Panc1 (cell line): ENCODE measurements at regions not wholly inside any gene's neighbourhood (a gene's known extent, or its start where the extent isn't known, plus 50 kb on each side); places are given as distances from the start of the nearest gene placed in this dataset.
"Not testable (repeated sequence)": the region's sequence is repeated elsewhere in the genome, so short reads cannot be mapped to it uniquely, and the experiment has no call there.

Experiments used
- ATAC-seq: fragments of 200-7000 bp; cut with Tn5 transposase; 2 replicates; pipeline ENCODE4 v1.9.1; 2020; ENCODE audit warnings: mild to moderate bottlenecking, moderate library complexity
- BruUV-seq: library from RNA; stranded (reverse); fragments of 400-500 nt; replicated peaks from 2 replicates; lab custom pipeline; 2021; lab: Mats Ljungman, UMichigan
- CTCF ChIA-PET: fragments of 300-600 bp; sonication (Branson Sonifier 250); formaldehyde crosslinking; loops from one replicate; lab custom pipeline; 2022; ENCODE audit warnings: antibody characterized with exemption; lab: Charles Lee
- POLR2A ChIA-PET: fragments of 300-600 bp; sonication (Branson Sonifier 250); formaldehyde crosslinking; loops from one replicate; lab custom pipeline; 2022; ENCODE audit warnings: antibody characterized with exemption; lab: Charles Lee
- DNase-seq: peaks from one replicate; pipeline ENCODE4 v3.0.0-alpha.2; 2010; ENCODE audit warnings: low read depth, low spot score
- H3K27ac ChIP-seq: 2 replicates; pipeline ENCODE4 v1.5.1; 2011; ENCODE audit warnings: mild to moderate bottlenecking, low read length, inconsistent platforms
- H3K27me3 ChIP-seq: fragments of 200-500 bp; sonication (Bioruptor generic); 2 replicates; pipeline ENCODE4 v1.6.0; 2014; ENCODE audit warnings: low read length, inconsistent platforms; ENCODE audit not compliant: control insufficient read depth, insufficient read depth
- H3K36me3 ChIP-seq: fragments of 200-500 bp; sonication (Bioruptor generic); 2 replicates; pipeline ENCODE4 v1.5.1; 2014; ENCODE audit warnings: inconsistent platforms, mild to moderate bottlenecking, low read length, moderate library complexity; ENCODE audit not compliant: control insufficient read depth, insufficient read depth
- H3K4me1 ChIP-seq: 2 replicates; pipeline ENCODE4 v1.5.1; 2011; ENCODE audit warnings: inconsistent platforms, mild to moderate bottlenecking, low read length, moderate library complexity; ENCODE audit not compliant: control insufficient read depth, insufficient read depth
- H3K4me3 ChIP-seq, 2 experiments: 2 replicates each; pipeline ENCODE4 v1.5.1; 2011 to 2012; ENCODE audit warnings: low read depth in 2 of 2, low read length in 2 of 2, mild to moderate bottlenecking in 2 of 2, inconsistent platforms in 1 of 2, moderate library complexity in 1 of 2
- H3K9me3 ChIP-seq: fragments of 200-500 bp; sonication (Bioruptor generic); 2 replicates; pipeline ENCODE4 v1.5.1; 2014; ENCODE audit warnings: low read depth, mild to moderate bottlenecking, inconsistent platforms, low read length, moderate library complexity; ENCODE audit not compliant: control insufficient read depth, insufficient read depth
- POLR2AphosphoS5 ChIP-seq: IDR thresholded peaks from 2 replicates; pipeline ENCODE4 v1.6.1; 2012; ENCODE audit warnings: mild to moderate bottlenecking, low read depth, low read length, moderate library complexity
- SIN3A ChIP-seq: IDR thresholded peaks from 2 replicates; pipeline ENCODE4 v1.6.1; 2012; ENCODE audit warnings: low read depth, mild to moderate bottlenecking, low read length, moderate library complexity, borderline replicate concordance; ENCODE audit not compliant: insufficient read depth
- TCF7L2 ChIP-seq: IDR thresholded peaks from 2 replicates; pipeline ENCODE4 v1.6.1; 2011; ENCODE audit warnings: mild to moderate bottlenecking, low read depth, low read length, inconsistent platforms
- in situ Hi-C: cut with HindIII; loops from 2 replicates; pipeline ENCODE4 v1.10.0; 2016; ENCODE audit warnings: low sequenced_read_pairs, low pct_unique_long_range_greater_than_20kb
- intact Hi-C: fragments of 100-400 bp; cut with micrococcal nuclease; formaldehyde crosslinking; loops from one replicate; pipeline ENCODE4 v1.10.0; 2022; ENCODE audit not compliant: unreplicated experiment
- TF ChIP-seq, protein P1 (sequence below): fragments of 450-650 bp; IDR thresholded peaks from 2 replicates; pipeline ENCODE4 v1.5.1; 2017; ENCODE audit warnings: mild to moderate bottlenecking
- TF ChIP-seq, protein P2 (sequence below), 2 experiments: IDR thresholded peaks; 2 replicates each; pipeline ENCODE4 v1.6.1; 2011 to 2012; ENCODE audit warnings: low read depth in 2 of 2, control low read depth in 1 of 2, low read length in 1 of 2, mild to moderate bottlenecking in 1 of 2, moderate library complexity in 1 of 2; ENCODE audit not compliant: insufficient read depth in 1 of 2

DNA sequence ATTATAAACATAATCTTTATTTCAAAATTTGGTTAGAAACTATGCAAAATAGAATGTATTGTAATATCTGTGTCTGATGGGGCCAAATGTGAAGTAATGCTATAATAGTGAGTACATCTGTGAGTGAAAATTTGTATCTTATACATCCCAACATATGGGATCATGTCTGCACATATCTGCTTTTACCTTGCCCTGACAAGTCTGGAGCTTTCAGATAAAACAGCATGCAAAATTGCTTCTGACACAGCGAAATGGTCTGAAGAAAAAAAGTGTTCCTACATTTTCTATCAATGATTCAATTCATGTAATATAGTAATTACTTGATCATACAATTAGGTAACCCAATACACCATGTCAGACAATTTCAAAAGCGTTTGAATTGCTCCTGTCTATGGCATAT lies 58.1 kb upstream of the P3H2 start:
- no peak overlapping the region for H3K27ac ChIP-seq
- no peak overlapping the region for H3K4me3 ChIP-seq
- intact Hi-C loops (no loop called here), in situ Hi-C loops (no loop called here)
- ATAC-seq, result no peak
- peaks cover 7% of the 10 kb centered on the region for H3K4me1 ChIP-seq
- BruUV-seq, result no TSS peak
- no peak for DNase-seq
- no peaks in the 10 kb centered on the region for H3K9me3 ChIP-seq
- TF ChIP-seq, protein P1, sequence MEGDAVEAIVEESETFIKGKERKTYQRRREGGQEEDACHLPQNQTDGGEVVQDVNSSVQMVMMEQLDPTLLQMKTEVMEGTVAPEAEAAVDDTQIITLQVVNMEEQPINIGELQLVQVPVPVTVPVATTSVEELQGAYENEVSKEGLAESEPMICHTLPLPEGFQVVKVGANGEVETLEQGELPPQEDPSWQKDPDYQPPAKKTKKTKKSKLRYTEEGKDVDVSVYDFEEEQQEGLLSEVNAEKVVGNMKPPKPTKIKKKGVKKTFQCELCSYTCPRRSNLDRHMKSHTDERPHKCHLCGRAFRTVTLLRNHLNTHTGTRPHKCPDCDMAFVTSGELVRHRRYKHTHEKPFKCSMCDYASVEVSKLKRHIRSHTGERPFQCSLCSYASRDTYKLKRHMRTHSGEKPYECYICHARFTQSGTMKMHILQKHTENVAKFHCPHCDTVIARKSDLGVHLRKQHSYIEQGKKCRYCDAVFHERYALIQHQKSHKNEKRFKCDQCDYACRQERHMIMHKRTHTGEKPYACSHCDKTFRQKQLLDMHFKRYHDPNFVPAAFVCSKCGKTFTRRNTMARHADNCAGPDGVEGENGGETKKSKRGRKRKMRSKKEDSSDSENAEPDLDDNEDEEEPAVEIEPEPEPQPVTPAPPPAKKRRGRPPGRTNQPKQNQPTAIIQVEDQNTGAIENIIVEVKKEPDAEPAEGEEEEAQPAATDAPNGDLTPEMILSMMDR, result no peak
- no peak for TF ChIP-seq SIN3A
- no peak for TF ChIP-seq TCF7L2
- TF ChIP-seq POLR2AphosphoS5, result no peak
- TF ChIP-seq, protein P2, sequence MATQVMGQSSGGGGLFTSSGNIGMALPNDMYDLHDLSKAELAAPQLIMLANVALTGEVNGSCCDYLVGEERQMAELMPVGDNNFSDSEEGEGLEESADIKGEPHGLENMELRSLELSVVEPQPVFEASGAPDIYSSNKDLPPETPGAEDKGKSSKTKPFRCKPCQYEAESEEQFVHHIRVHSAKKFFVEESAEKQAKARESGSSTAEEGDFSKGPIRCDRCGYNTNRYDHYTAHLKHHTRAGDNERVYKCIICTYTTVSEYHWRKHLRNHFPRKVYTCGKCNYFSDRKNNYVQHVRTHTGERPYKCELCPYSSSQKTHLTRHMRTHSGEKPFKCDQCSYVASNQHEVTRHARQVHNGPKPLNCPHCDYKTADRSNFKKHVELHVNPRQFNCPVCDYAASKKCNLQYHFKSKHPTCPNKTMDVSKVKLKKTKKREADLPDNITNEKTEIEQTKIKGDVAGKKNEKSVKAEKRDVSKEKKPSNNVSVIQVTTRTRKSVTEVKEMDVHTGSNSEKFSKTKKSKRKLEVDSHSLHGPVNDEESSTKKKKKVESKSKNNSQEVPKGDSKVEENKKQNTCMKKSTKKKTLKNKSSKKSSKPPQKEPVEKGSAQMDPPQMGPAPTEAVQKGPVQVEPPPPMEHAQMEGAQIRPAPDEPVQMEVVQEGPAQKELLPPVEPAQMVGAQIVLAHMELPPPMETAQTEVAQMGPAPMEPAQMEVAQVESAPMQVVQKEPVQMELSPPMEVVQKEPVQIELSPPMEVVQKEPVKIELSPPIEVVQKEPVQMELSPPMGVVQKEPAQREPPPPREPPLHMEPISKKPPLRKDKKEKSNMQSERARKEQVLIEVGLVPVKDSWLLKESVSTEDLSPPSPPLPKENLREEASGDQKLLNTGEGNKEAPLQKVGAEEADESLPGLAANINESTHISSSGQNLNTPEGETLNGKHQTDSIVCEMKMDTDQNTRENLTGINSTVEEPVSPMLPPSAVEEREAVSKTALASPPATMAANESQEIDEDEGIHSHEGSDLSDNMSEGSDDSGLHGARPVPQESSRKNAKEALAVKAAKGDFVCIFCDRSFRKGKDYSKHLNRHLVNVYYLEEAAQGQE (IDR thresholded peaks at IDR 0.05; ENCODE audit: insufficient read depth in 1 of 2, low read depth in 2 of 2, low read length in 1 of 2), result no peak
- ChIA-PET CTCF (no interaction called here), POLR2A (no interaction called here)
- no peaks in the 10 kb centered on the region for H3K27me3 ChIP-seq
- H3K36me3 ChIP-seq, result no peaks in the 10 kb centered on the region

DNA sequence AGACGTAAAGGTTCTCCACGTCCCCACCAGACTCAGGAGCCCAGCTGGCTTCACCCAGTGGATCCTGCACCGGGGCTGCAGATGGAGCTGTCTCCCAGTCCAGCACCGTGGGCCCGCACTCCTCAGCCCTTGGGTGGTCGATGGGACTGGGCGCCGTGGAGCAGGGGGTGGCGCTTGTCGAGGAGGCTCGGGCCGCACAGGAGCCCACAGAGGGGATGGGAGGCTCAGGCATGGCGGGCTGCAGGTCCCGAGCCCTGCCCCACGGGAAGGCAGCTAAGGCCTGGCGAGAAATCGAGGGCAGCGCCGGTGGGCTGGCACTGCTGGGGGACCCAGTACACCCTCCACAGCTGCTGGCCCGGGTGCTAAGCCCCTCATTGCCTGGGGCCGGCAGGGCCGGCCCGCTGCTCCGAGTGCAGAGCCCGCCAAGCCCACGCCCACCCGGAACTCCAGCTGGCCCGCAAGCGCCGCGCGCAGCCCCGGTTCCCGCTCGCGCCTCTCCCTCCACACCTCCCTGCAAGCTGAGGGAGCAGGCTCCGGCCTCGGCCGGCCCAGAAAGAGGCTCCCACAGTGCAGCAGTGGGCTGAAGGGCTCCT lies 56.3 kb upstream of the P3H2 start:
- H3K9me3 ChIP-seq, H3K4me3 ChIP-seq, ATAC-seq, in situ Hi-C loops, H3K27me3 ChIP-seq, H3K4me1 ChIP-seq, H3K36me3 ChIP-seq, DNase-seq, POLR2A ChIA-PET, BruUV-seq, H3K27ac ChIP-seq, intact Hi-C loops, CTCF ChIA-PET: not testable (repeated sequence)

DNA sequence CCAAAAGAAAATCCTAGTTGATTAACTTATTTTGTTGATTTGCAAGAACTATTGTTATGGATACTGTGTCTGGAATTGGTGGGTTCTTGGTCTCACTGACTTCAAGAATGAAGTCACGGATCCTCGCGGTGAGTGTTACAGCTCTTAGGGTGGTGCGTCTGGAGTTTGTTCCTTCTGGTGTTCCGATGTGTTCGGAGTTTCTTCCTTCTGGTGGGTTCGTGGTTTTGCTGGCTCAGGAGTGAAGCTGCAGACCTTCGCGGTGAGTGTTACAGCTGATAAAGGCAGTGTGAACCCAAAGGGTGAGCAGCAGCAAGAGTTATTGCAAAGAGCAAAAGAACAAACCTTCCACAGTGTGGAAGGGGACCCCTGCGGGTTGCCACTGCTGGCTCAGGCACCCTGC lies 55.4 kb upstream of the P3H2 start:
- H3K4me3 ChIP-seq, H3K36me3 ChIP-seq, intact Hi-C loops, H3K27ac ChIP-seq, CTCF ChIA-PET, H3K9me3 ChIP-seq, H3K4me1 ChIP-seq, H3K27me3 ChIP-seq, in situ Hi-C loops, BruUV-seq, DNase-seq, ATAC-seq, POLR2A ChIA-PET: not testable (repeated sequence)
